Mesodermal cell (in vitro differentiated cells): ENCODE measurements at regions not wholly inside any gene's neighbourhood (a gene's known extent, or its start where the extent isn't known, plus 50 kb on each side); places are given as distances from the start of the nearest gene placed in this dataset.

ENCODE experiments used
- H3K27ac ChIP-seq: 2 replicates; pipeline ENCODE4 v1.7.0; 2013; ENCODE audit warnings: mild to moderate bottlenecking, low read depth, low read length, moderate library complexity; ENCODE audit not compliant: severe bottlenecking
- H3K36me3 ChIP-seq: 2 replicates; pipeline ENCODE4 v1.7.1; 2013; ENCODE audit warnings: mild to moderate bottlenecking, low read length, moderate library complexity; ENCODE audit not compliant: control insufficient read depth, insufficient read depth
- H3K4me1 ChIP-seq: one replicate; pipeline ENCODE4 v1.7.1; 2013; ENCODE audit warnings: mild to moderate bottlenecking, low read length; ENCODE audit not compliant: insufficient read depth, control insufficient read depth, poor library complexity, severe bottlenecking
- H3K4me3 ChIP-seq: 2 replicates; pipeline ENCODE4 v1.7.0; 2013; ENCODE audit warnings: low read length, control low read depth, mild to moderate bottlenecking; ENCODE audit not compliant: insufficient read depth, poor library complexity, severe bottlenecking; ENCODE audit errors: extremely low read depth
- H3K9me3 ChIP-seq: 2 replicates; pipeline ENCODE4 v1.7.1; 2013; ENCODE audit warnings: mild to moderate bottlenecking, low read length, moderate library complexity; ENCODE audit not compliant: control insufficient read depth
- WGBS, 2 experiments: methylation state at CpG; one replicate each; pipeline ENCODE4 v1.1.5; 2013; ENCODE audit warnings: missing lambda C conversion rate in 2 of 2; ENCODE audit not compliant: insufficient coverage in 2 of 2; 5-methylcytosine and 5-hydroxymethylcytosine counted together

- no peak overlapping the region for H3K27ac ChIP-seq
- H3K4me3 ChIP-seq: no peak overlapping the region
- H3K9me3 ChIP-seq: no peaks in the 10 kb centered on the region
- no CpG with 5 or more reads among the region's 1 CpG for WGBS, 2 experiments
- H3K4me1 ChIP-seq: no peaks in the 10 kb centered on the region
- no peaks in the 10 kb centered on the region for H3K36me3 ChIP-seq
Observed at GRCh38 chr4:175198056-175198455, 279.9 kb downstream of the ADAM29 start.

- Histone ChIP-seq H3K27ac (no peak overlapping the region), H3K4me3 (no peak overlapping the region), H3K4me1 (no peaks in the 10 kb centered on the region), H3K9me3 (peaks cover 20% of the 10 kb centered on the region), H3K36me3 (no peaks in the 10 kb centered on the region)
- 80 to 83% methylated on average over 5 to 7 of the region's 8 CpGs for WGBS, 2 experiments
Observed at GRCh38 chr4:175215208-175215607, 297.1 kb downstream of the ADAM29 start.

- H3K36me3 ChIP-seq: no peaks in the 10 kb centered on the region
- H3K4me3 ChIP-seq: no peak overlapping the region
- 50% methylated on average over 1 of the region's 1 CpG; no CpG with 5 or more reads in 1 of the 2 experiments for WGBS, 2 experiments
- no peak overlapping the region for H3K27ac ChIP-seq
- H3K9me3 ChIP-seq: peaks cover 20% of the 10 kb centered on the region
- H3K4me1 ChIP-seq: no peaks in the 10 kb centered on the region
Observed at GRCh38 chr4:175215657-175216056, 297.5 kb downstream of the ADAM29 start.

- H3K4me3 ChIP-seq: no peak overlapping the region
- WGBS, 2 experiments: 71% methylated on average over 1 of the region's 1 CpG; no CpG with 5 or more reads in 1 of the 2 experiments
Observed at GRCh38 chr4:175229154-175229553, 311.0 kb downstream of the ADAM29 start.

GRCh38 chr4:175234162-175234561 lies 316.0 kb downstream of the ADAM29 start:
- Histone ChIP-seq H3K4me3 (no peak overlapping the region), H3K4me1 (no peaks in the 10 kb centered on the region), H3K27ac (no peak overlapping the region), H3K36me3 (no peaks in the 10 kb centered on the region), H3K9me3 (no peaks in the 10 kb centered on the region)
- WGBS, 2 experiments: 100% methylated on average over 1 of the region's 2 CpGs; no CpG with 5 or more reads in 1 of the 2 experiments

More at GRCh38 chr4:175229154-175229553, 311.0 kb downstream of the ADAM29 start:
- H3K9me3 ChIP-seq: no peaks in the 10 kb centered on the region
- no peak overlapping the region for H3K27ac ChIP-seq
- H3K4me1 ChIP-seq: no peaks in the 10 kb centered on the region
- H3K36me3 ChIP-seq: no peaks in the 10 kb centered on the region

GRCh38 chr4:175238827-175239517 lies 320.8 kb downstream of the ADAM29 start:
- Histone ChIP-seq H3K36me3 (no peaks in the 10 kb centered on the region), H3K9me3 (no peaks in the 10 kb centered on the region), H3K4me3 (no peak overlapping the region), H3K27ac (no peak overlapping the region), H3K4me1 (no peaks in the 10 kb centered on the region)
- WGBS, 2 experiments: no CpG with 5 or more reads among the region's 2 CpGs

- H3K4me3 ChIP-seq: no peak overlapping the region
- no peaks in the 10 kb centered on the region for H3K36me3 ChIP-seq
- WGBS, 2 experiments: 75 to 87% methylated on average over 1 to 3 of the region's 3 CpGs
Observed at GRCh38 chr4:175246941-175247340, 328.8 kb downstream of the ADAM29 start.

GRCh38 chr4:175252642-175253041 lies 334.5 kb downstream of the ADAM29 start:
- Histone ChIP-seq H3K9me3 (no peaks in the 10 kb centered on the region), H3K4me1 (no peaks in the 10 kb centered on the region), H3K27ac (no peak overlapping the region), H3K36me3 (no peaks in the 10 kb centered on the region), H3K4me3 (no peak overlapping the region)
- WGBS, 2 experiments: 80 to 89% methylated on average over 1 to 3 of the region's 5 CpGs

More at GRCh38 chr4:175246941-175247340, 328.8 kb downstream of the ADAM29 start:
- H3K4me1 ChIP-seq: no peaks in the 10 kb centered on the region
- H3K9me3 ChIP-seq: no peaks in the 10 kb centered on the region
- H3K27ac ChIP-seq: no peak overlapping the region

- H3K9me3 ChIP-seq: no peaks in the 10 kb centered on the region
- no peak overlapping the region for H3K27ac ChIP-seq
- 86 to 94% methylated on average over 4 to 8 of the region's 8 CpGs for WGBS, 2 experiments
- H3K4me1 ChIP-seq: no peaks in the 10 kb centered on the region
- no peak overlapping the region for H3K4me3 ChIP-seq
- H3K36me3 ChIP-seq: no peaks in the 10 kb centered on the region
Observed at GRCh38 chr4:175253184-175253902, 335.2 kb downstream of the ADAM29 start.

GRCh38 chr4:175263537-175263936 lies 345.4 kb downstream of the ADAM29 start:
- Histone ChIP-seq H3K27ac (no peak overlapping the region), H3K9me3 (no peaks in the 10 kb centered on the region), H3K4me1 (no peaks in the 10 kb centered on the region), H3K4me3 (no peak overlapping the region), H3K36me3 (no peaks in the 10 kb centered on the region)
- no CpG with 5 or more reads among the region's 1 CpG for WGBS, 2 experiments
